BE2C (cell line): ENCODE measurements at regions not wholly inside any gene's neighbourhood (a gene's known extent, or its start where the extent isn't known, plus 50 kb on each side); places are given as distances from the start of the nearest gene placed in this dataset.

Experiments used
- DNase-seq: peaks from one replicate; pipeline ENCODE4 v3.0.0-alpha.2; 2020
- H3K27me3 ChIP-seq: fragments of 250-450 bp; sonication (Bioruptor Pico); 2 replicates; pipeline ENCODE4 v1.5.1; 2020; ENCODE audit warnings: mild to moderate bottlenecking
- H3K36me3 ChIP-seq: fragments of 250-450 bp; sonication (Bioruptor Pico); 2 replicates; pipeline ENCODE4 v1.5.1; 2020; ENCODE audit warnings: mild to moderate bottlenecking
- H3K4me1 ChIP-seq: fragments of 250-450 bp; sonication (Bioruptor Pico); 2 replicates; pipeline ENCODE4 v1.5.1; 2020
- H3K4me3 ChIP-seq: 2 replicates; pipeline ENCODE4 v1.5.1; 2011; ENCODE audit warnings: low read depth, low read length
- H3K9me3 ChIP-seq: fragments of 250-450 bp; sonication (Bioruptor Pico); 2 replicates; pipeline ENCODE4 v1.5.1; 2020
- CTCF ChIP-seq: IDR thresholded peaks from 2 replicates; pipeline ENCODE4 v1.5.1; 2012; ENCODE audit warnings: mild to moderate bottlenecking, low read depth, low read length

DNA sequence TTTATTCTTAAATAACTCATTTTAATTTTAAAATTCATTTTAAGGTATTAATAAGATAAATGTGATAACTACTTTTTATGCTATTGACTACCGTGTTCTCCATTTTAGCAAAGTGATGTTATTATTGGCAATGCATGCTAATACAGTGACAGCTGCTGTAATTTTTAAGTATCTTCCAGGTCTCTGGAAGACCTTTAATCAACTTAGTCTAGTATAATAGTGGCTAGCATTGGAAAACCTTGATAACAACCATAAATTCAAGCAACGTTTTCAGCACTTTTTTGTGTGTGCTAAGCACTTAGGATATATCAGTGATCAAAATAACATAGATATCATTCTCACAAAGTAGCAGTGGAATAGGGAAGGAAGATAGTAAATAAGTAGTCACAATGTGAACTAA lies 230.9 kb upstream of the MAGI2 start:
- Histone ChIP-seq H3K9me3 (no peaks in the 10 kb centered on the region), H3K4me1 (peaks cover 3% of the 10 kb centered on the region; the same call in 1 of the 2 replicates), H3K36me3 (no peaks in the 10 kb centered on the region), H3K4me3 (no peak overlapping the region), H3K27me3 (no peaks in the 10 kb centered on the region)
- DNase-seq = no peak
- no peak for TF ChIP-seq CTCF

GRCh38 chr7:79683916-79684315 lies 230.4 kb upstream of the MAGI2 start:
- peaks cover 3% of the 10 kb centered on the region; the same call in 1 of the 2 replicates for H3K4me1 ChIP-seq
- H3K36me3 ChIP-seq = no peaks in the 10 kb centered on the region
- H3K9me3 ChIP-seq = no peaks in the 10 kb centered on the region
- TF ChIP-seq CTCF = no peak
- H3K4me3 ChIP-seq = no peak overlapping the region
- DNase-seq = no peak
- no peaks in the 10 kb centered on the region for H3K27me3 ChIP-seq

GRCh38 chr7:79683185-79683890 lies 229.9 kb upstream of the MAGI2 start:
- H3K4me3 ChIP-seq = no peak overlapping the region
- H3K27me3 ChIP-seq = no peaks in the 10 kb centered on the region
- no peaks in the 10 kb centered on the region for H3K9me3 ChIP-seq
- H3K36me3 ChIP-seq = no peaks in the 10 kb centered on the region
- TF ChIP-seq CTCF = no peak
- peaks cover 3% of the 10 kb centered on the region; the same call in 1 of the 2 replicates for H3K4me1 ChIP-seq
- DNase-seq = no peak

- Histone ChIP-seq H3K4me1 (peaks cover 3% of the 10 kb centered on the region; the same call in 1 of the 2 replicates), H3K36me3 (no peaks in the 10 kb centered on the region), H3K9me3 (no peaks in the 10 kb centered on the region), H3K27me3 (no peaks in the 10 kb centered on the region), H3K4me3 (peak overlapping the region; percentile 37)
- DNase-seq = peak; percentile 20
- no peak for TF ChIP-seq CTCF
Observed at GRCh38 chr7:79681454-79681853, 228.0 kb upstream of the MAGI2 start.

GRCh38 chr7:79673969-79674368 lies 220.5 kb upstream of the MAGI2 start:
- Histone ChIP-seq H3K27me3 (no peaks in the 10 kb centered on the region), H3K9me3 (no peaks in the 10 kb centered on the region), H3K4me3 (no peak overlapping the region), H3K36me3 (no peaks in the 10 kb centered on the region), H3K4me1 (peaks cover 4% of the 10 kb centered on the region; the same call in 1 of the 2 replicates)
- TF ChIP-seq CTCF = no peak
- DNase-seq = no peak

- H3K27me3 ChIP-seq = no peaks in the 10 kb centered on the region
- no peak overlapping the region for H3K4me3 ChIP-seq
- no peak for TF ChIP-seq CTCF
- no peak for DNase-seq
- no peaks in the 10 kb centered on the region for H3K9me3 ChIP-seq
- peaks cover 4% of the 10 kb centered on the region; the same call in 1 of the 2 replicates for H3K4me1 ChIP-seq
- H3K36me3 ChIP-seq = no peaks in the 10 kb centered on the region
Observed at GRCh38 chr7:79673421-79673820, 220.0 kb upstream of the MAGI2 start.
